ENCODE measurements at regions not wholly inside any gene's neighbourhood (a gene's known extent, or its start where the extent isn't known, plus 50 kb on each side); places are given as distances from the start of the nearest gene placed in this dataset.

DNA sequence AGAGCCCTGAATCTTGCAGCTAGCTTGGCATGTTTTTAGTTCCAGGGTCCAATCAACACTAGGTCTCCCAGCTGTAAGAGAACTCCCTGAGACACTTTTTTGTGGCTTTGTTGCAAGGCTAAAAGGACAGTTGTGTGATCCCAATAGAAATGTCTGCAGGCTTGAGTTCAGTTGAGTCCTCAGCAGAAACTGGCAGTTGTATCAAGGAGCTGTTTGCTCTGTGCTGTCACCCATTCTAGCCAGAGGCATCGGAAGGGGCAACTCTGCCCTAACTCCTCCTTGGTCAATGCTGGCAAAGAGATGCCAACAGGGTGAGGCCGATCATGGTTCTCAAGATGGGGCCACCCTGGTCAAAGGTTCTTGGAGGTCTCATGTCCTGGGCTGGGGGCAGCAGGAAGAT is 224.1 kb downstream of the BUB3 start:
- peaks cover 3% of the 10 kb centered on the region for H3K4me1 ChIP-seq (ENCODE audit: insufficient read depth, low read length)
- no peak overlapping the region for H3K9ac ChIP-seq (ENCODE audit: extremely low read depth, insufficient read length, low read length)
- TF ChIP-seq, protein P1, sequence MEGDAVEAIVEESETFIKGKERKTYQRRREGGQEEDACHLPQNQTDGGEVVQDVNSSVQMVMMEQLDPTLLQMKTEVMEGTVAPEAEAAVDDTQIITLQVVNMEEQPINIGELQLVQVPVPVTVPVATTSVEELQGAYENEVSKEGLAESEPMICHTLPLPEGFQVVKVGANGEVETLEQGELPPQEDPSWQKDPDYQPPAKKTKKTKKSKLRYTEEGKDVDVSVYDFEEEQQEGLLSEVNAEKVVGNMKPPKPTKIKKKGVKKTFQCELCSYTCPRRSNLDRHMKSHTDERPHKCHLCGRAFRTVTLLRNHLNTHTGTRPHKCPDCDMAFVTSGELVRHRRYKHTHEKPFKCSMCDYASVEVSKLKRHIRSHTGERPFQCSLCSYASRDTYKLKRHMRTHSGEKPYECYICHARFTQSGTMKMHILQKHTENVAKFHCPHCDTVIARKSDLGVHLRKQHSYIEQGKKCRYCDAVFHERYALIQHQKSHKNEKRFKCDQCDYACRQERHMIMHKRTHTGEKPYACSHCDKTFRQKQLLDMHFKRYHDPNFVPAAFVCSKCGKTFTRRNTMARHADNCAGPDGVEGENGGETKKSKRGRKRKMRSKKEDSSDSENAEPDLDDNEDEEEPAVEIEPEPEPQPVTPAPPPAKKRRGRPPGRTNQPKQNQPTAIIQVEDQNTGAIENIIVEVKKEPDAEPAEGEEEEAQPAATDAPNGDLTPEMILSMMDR (conservative IDR thresholded peaks at IDR 0.05), result no peak
- H3K23ac ChIP-seq (ENCODE audit: insufficient read length, low read depth, low read length), result no peak overlapping the region
- no peak for DNase-seq
- no peak overlapping the region for H2BK5ac ChIP-seq (ENCODE audit: insufficient read length, low read length)
- H2AK5ac ChIP-seq (ENCODE audit: insufficient read length, low read length), result no peak overlapping the region
- H4K91ac ChIP-seq (ENCODE audit: insufficient read length, low read depth, low read length), result no peak overlapping the region
- H3K27me3 ChIP-seq (ENCODE audit: insufficient read depth, low read length), result no peaks in the 10 kb centered on the region
- no peak overlapping the region for H4K8ac ChIP-seq (replicated peaks; ENCODE audit: insufficient read length, low read depth, low read length)
- H3T11ph ChIP-seq (ENCODE audit: low read length), result no peak overlapping the region
- H2BK120ac ChIP-seq (ENCODE audit: low read depth, low read length, poor library complexity, severe bottlenecking), result no peak overlapping the region
- H3K4ac ChIP-seq (ENCODE audit: low read depth, low read length), result no peak overlapping the region
- H2BK12ac ChIP-seq (ENCODE audit: insufficient read length, low read depth, low read length), result no peak overlapping the region
- no CpG with 5 or more reads among the region's 2 CpGs for WGBS (ENCODE audit: extremely low coverage, insufficient read length, low lambda C conversion rate)
- Mint-ChIP-seq H3K27me3 (ENCODE audit: low read depth) (no peaks in the 10 kb centered on the region; the same call in none of the 2 replicates), H3K4me3 (no peak overlapping the region), H3K9me3 (peaks cover 0 to 2% of the 10 kb centered on the region in 2 experiments; a peak in 1 of 5 replicates), H3K4me1 (peaks cover 21 to 30% of the 10 kb centered on the region in 2 experiments), H3K36me3 (ENCODE audit: insufficient read depth in 1 of 3, low read depth in 3 of 3) (peaks cover 0 to 3% (median 0%) of the 10 kb centered on the region in 3 experiments; a peak in 3 of 7 replicates), H3K27ac (no peak overlapping the region)
- no peaks in the 10 kb centered on the region for H3K79me1 ChIP-seq (ENCODE audit: insufficient read depth, low read depth, low read length, poor library complexity, severe bottlenecking)
- no peaks in the 10 kb centered on the region for H3K79me2 ChIP-seq (ENCODE audit: insufficient read depth, low read length)
- H3K18ac ChIP-seq (ENCODE audit: insufficient read length, low read depth, low read length), result no peak overlapping the region
- H3K4me2 ChIP-seq (ENCODE audit: insufficient read depth, insufficient read length, low read length), result no peak overlapping the region
- no peaks in the 10 kb centered on the region for H3K9me3 ChIP-seq (ENCODE audit: control insufficient read depth, low read depth, low read length)
- no peak overlapping the region for H3K27ac ChIP-seq (ENCODE audit: insufficient read length, low read depth, low read length)
- H4K20me1 ChIP-seq (ENCODE audit: control insufficient read depth, insufficient read depth, insufficient read length), result no peaks in the 10 kb centered on the region
- H2AFZ ChIP-seq (ENCODE audit: low read length), result no peak overlapping the region
- no peaks in the 10 kb centered on the region for H3K23me2 ChIP-seq (ENCODE audit: insufficient read length, low read depth, low read length, poor library complexity, severe bottlenecking)
- no peak overlapping the region for H2BK15ac ChIP-seq (ENCODE audit: low read depth, low read length)
- H3K56ac ChIP-seq (ENCODE audit: insufficient read length, low read depth, low read length), result no peak overlapping the region
- H3K14ac ChIP-seq (ENCODE audit: insufficient read depth, low read length), result no peak overlapping the region
- H2BK20ac ChIP-seq (ENCODE audit: low read depth, low read length, poor library complexity, severe bottlenecking), result no peak overlapping the region
- no peak overlapping the region for H4K5ac ChIP-seq (ENCODE audit: insufficient read length, low read depth, low read length)

Measured in H9 (cell line).